Esophagus (tissue), 2 donors: ENCODE measurements at regions not wholly inside any gene's neighbourhood (a gene's known extent, or its start where the extent isn't known, plus 50 kb on each side); places are given as distances from the start of the nearest gene placed in this dataset.
"Not testable (repeated sequence)": the region's sequence is repeated elsewhere in the genome, so short reads cannot be mapped to it uniquely, and the experiment has no call there.

Experiments used
- H3K27ac ChIP-seq, 2 donors: one replicate each; pipeline ENCODE4 v1.5.1; 2013; ENCODE audit warnings: low read depth in 2 of 2, mild to moderate bottlenecking in 2 of 2, inconsistent platforms in 1 of 2, low read length in 1 of 2, moderate library complexity in 1 of 2
- H3K27me3 ChIP-seq, 2 donors: one replicate each; pipeline ENCODE4 v1.6.1; 2013; ENCODE audit warnings: low read length in 2 of 2, control low read depth in 1 of 2, mild to moderate bottlenecking in 1 of 2; ENCODE audit not compliant: insufficient read depth in 2 of 2, control insufficient read depth in 1 of 2
- H3K36me3 ChIP-seq, 2 donors: one replicate each; pipeline ENCODE4 v1.6.1; 2013; ENCODE audit warnings: low read length in 1 of 2; ENCODE audit not compliant: control insufficient read depth in 2 of 2, insufficient read depth in 2 of 2
- H3K4me1 ChIP-seq, 2 donors: one replicate each; pipeline ENCODE4 v1.6.1; 2013; ENCODE audit warnings: low read length in 1 of 2; ENCODE audit not compliant: control insufficient read depth in 2 of 2, insufficient read depth in 2 of 2
- H3K4me3 ChIP-seq, 2 donors: one replicate each; pipeline ENCODE4 v1.5.1; 2013; ENCODE audit warnings: low read length in 2 of 2, mild to moderate bottlenecking in 2 of 2, low read depth in 1 of 2, moderate library complexity in 1 of 2
- H3K9me3 ChIP-seq, 2 donors: one replicate each; pipeline ENCODE4 v1.6.1; 2013; ENCODE audit warnings: mild to moderate bottlenecking in 2 of 2, low read depth in 1 of 2, low read length in 1 of 2, moderate library complexity in 1 of 2; ENCODE audit not compliant: control insufficient read depth in 2 of 2, insufficient read depth in 1 of 2
- WGBS, 2 donors: extraction: QIAGEN DNeasy Blood & Tissue Kit; methylation state at CpG; one replicate each; pipeline ENCODE4 v1.1.7; 2013; 5-methylcytosine and 5-hydroxymethylcytosine counted together
- donor health status: healthy with polysubstance abuse.
- donor health status: Bipolar disorder and iron deficiency.

- Histone ChIP-seq H3K9me3 (no peaks in the 10 kb centered on the region), H3K4me3 (no peak overlapping the region), H3K4me1 (no peaks in the 10 kb centered on the region), H3K36me3 (no peaks in the 10 kb centered on the region), H3K27me3 (no peaks in the 10 kb centered on the region), H3K27ac (no peak overlapping the region)
- WGBS, 2 donors: 96 to 100% methylated on average over 1 of the region's 1 CpG
Observed at GRCh38 chr2:61726456-61727209, 127.2 kb downstream of the FAM161A start.

- H3K9me3 ChIP-seq, H3K36me3 ChIP-seq, H3K27me3 ChIP-seq, H3K4me1 ChIP-seq, H3K27ac ChIP-seq, H3K4me3 ChIP-seq: not testable (repeated sequence)
- WGBS, 2 donors: 92 to 94% methylated on average over 13 of the region's 13 CpGs
Observed at GRCh38 chr2:61723364-61723763, 130.5 kb downstream of the FAM161A start.

GRCh38 chr2:61722800-61723199 lies 131.1 kb downstream of the FAM161A start:
- Histone ChIP-seq H3K9me3 (no peaks in the 10 kb centered on the region), H3K27me3 (no peaks in the 10 kb centered on the region), H3K36me3 (no peaks in the 10 kb centered on the region), H3K4me3 (no peak overlapping the region), H3K4me1 (no peaks in the 10 kb centered on the region), H3K27ac (no peak overlapping the region)
- WGBS, 2 donors: 88 to 93% methylated on average over 8 of the region's 8 CpGs

GRCh38 chr2:61722318-61722717 lies 131.5 kb downstream of the FAM161A start:
- Histone ChIP-seq H3K4me3 (no peak overlapping the region), H3K27ac (no peak overlapping the region), H3K4me1 (no peaks in the 10 kb centered on the region), H3K27me3 (no peaks in the 10 kb centered on the region), H3K9me3 (no peaks in the 10 kb centered on the region), H3K36me3 (no peaks in the 10 kb centered on the region)
- WGBS, 2 donors: 88 to 91% methylated on average over 1 of the region's 1 CpG

GRCh38 chr2:61721382-61721781 lies 132.5 kb downstream of the FAM161A start:
- Histone ChIP-seq H3K4me3 (no peak overlapping the region), H3K36me3 (no peaks in the 10 kb centered on the region), H3K27me3 (no peaks in the 10 kb centered on the region), H3K4me1 (no peaks in the 10 kb centered on the region), H3K27ac (no peak overlapping the region), H3K9me3 (no peaks in the 10 kb centered on the region)
- 87 to 94% methylated on average over 2 of the region's 2 CpGs for WGBS, 2 donors

GRCh38 chr2:61720911-61721310 lies 132.9 kb downstream of the FAM161A start:
- H3K27ac ChIP-seq: no peak overlapping the region
- no peak overlapping the region for H3K4me3 ChIP-seq
- H3K27me3 ChIP-seq: no peaks in the 10 kb centered on the region
- 74 to 79% methylated on average over 3 of the region's 3 CpGs for WGBS, 2 donors
- no peaks in the 10 kb centered on the region for H3K36me3 ChIP-seq
- no peaks in the 10 kb centered on the region for H3K4me1 ChIP-seq
- H3K9me3 ChIP-seq: no peaks in the 10 kb centered on the region

- H3K27ac ChIP-seq: no peak overlapping the region
- H3K9me3 ChIP-seq: no peaks in the 10 kb centered on the region
- H3K27me3 ChIP-seq: no peaks in the 10 kb centered on the region
- WGBS, 2 donors: 86 to 87% methylated on average over 5 of the region's 5 CpGs
- H3K36me3 ChIP-seq: no peaks in the 10 kb centered on the region
- no peaks in the 10 kb centered on the region for H3K4me1 ChIP-seq
- H3K4me3 ChIP-seq: no peak overlapping the region
Observed at GRCh38 chr2:61718965-61719364, 134.9 kb downstream of the FAM161A start.

- no peaks in the 10 kb centered on the region for H3K9me3 ChIP-seq
- H3K4me3 ChIP-seq: no peak overlapping the region
- no peaks in the 10 kb centered on the region for H3K36me3 ChIP-seq
- no peaks in the 10 kb centered on the region for H3K27me3 ChIP-seq
- no peaks in the 10 kb centered on the region for H3K4me1 ChIP-seq
- no peak overlapping the region for H3K27ac ChIP-seq
- WGBS, 2 donors: 94 to 98% methylated on average over 2 of the region's 2 CpGs
Observed at GRCh38 chr2:61715506-61715905, 138.4 kb downstream of the FAM161A start.

- Histone ChIP-seq H3K27me3 (no peaks in the 10 kb centered on the region), H3K27ac (no peak overlapping the region), H3K4me3 (no peak overlapping the region), H3K36me3 (no peaks in the 10 kb centered on the region), H3K9me3 (no peaks in the 10 kb centered on the region), H3K4me1 (no peaks in the 10 kb centered on the region)
- 65 to 74% methylated on average over 5 of the region's 5 CpGs for WGBS, 2 donors
Observed at GRCh38 chr2:61714210-61714609, 139.7 kb downstream of the FAM161A start.

GRCh38 chr2:61713457-61713856 lies 140.4 kb downstream of the FAM161A start:
- peak overlapping the region in 1 of 2 donors; percentile 18 for H3K27ac ChIP-seq
- no peaks in the 10 kb centered on the region for H3K4me1 ChIP-seq
- no peaks in the 10 kb centered on the region for H3K9me3 ChIP-seq
- no peaks in the 10 kb centered on the region for H3K27me3 ChIP-seq
- H3K4me3 ChIP-seq: no peak overlapping the region
- no peaks in the 10 kb centered on the region for H3K36me3 ChIP-seq
- 60 to 64% methylated on average over 6 of the region's 6 CpGs for WGBS, 2 donors
